HG02885 (cell line): ENCODE measurements at regions not wholly inside any gene's neighbourhood (a gene's known extent, or its start where the extent isn't known, plus 50 kb on each side); places are given as distances from the start of the nearest gene placed in this dataset.

Experiments
- ATAC-seq: cut with Tn5 transposase; IDR thresholded peaks from one replicate; pipeline ENCODE4 v1.9.1; 2021; ENCODE audit warnings: mild to moderate bottlenecking; ENCODE audit not compliant: unreplicated experiment, poor library complexity

GRCh38 chr19:28257396-28257795 lies 955.6 kb downstream of the UQCRFS1 start:
- no peak for ATAC-seq

- ATAC-seq = no peak
Measured at GRCh38 chr19:28247243-28247642, 965.7 kb downstream of the UQCRFS1 start.

GRCh38 chr19:28245937-28246336 lies 967.0 kb downstream of the UQCRFS1 start:
- no peak for ATAC-seq

- ATAC-seq = no peak
Measured at GRCh38 chr19:28244966-28245365, 968.0 kb downstream of the UQCRFS1 start.

- ATAC-seq = no peak
Measured at GRCh38 chr19:28242317-28242927, 970.5 kb downstream of the UQCRFS1 start.

- ATAC-seq = no peak
Measured at GRCh38 chr19:28239270-28239669, 973.7 kb downstream of the UQCRFS1 start.

GRCh38 chr19:28238270-28238820 lies 974.6 kb downstream of the UQCRFS1 start:
- no peak for ATAC-seq

- ATAC-seq = no peak
Measured at GRCh38 chr19:28235606-28236125, 977.3 kb downstream of the UQCRFS1 start.

- no peak for ATAC-seq
Measured at GRCh38 chr19:28234637-28235036, 978.3 kb downstream of the UQCRFS1 start.

- ATAC-seq = no peak
Measured at GRCh38 chr19:28228854-28229253, 984.1 kb downstream of the UQCRFS1 start.

GRCh38 chr19:28224441-28224840 lies 988.5 kb downstream of the UQCRFS1 start:
- ATAC-seq = no peak

- ATAC-seq = no peak
Measured at GRCh38 chr19:28221736-28222135, 991.2 kb downstream of the UQCRFS1 start.

GRCh38 chr19:28218728-28219127 lies 994.2 kb downstream of the UQCRFS1 start:
- ATAC-seq = no peak

GRCh38 chr19:28217022-28217421 lies 995.9 kb downstream of the UQCRFS1 start:
- no peak for ATAC-seq

- ATAC-seq = no peak
Measured at GRCh38 chr19:28213470-28214082, 999.4 kb downstream of the UQCRFS1 start.

GRCh38 chr19:28210886-28211285 lies 1002.1 kb downstream of the UQCRFS1 start:
- ATAC-seq = no peak

- ATAC-seq = no peak
Measured at GRCh38 chr19:28208745-28209144, 1004.2 kb downstream of the UQCRFS1 start.

GRCh38 chr19:28207244-28207643 lies 1005.7 kb downstream of the UQCRFS1 start:
- no peak for ATAC-seq

- no peak for ATAC-seq
Measured at GRCh38 chr19:28201462-28201943, 1011.4 kb downstream of the UQCRFS1 start.

- ATAC-seq = no peak
Measured at GRCh38 chr19:28199323-28199722, 1013.6 kb downstream of the UQCRFS1 start.

- no peak for ATAC-seq
Measured at GRCh38 chr19:28196961-28197360, 1016.0 kb downstream of the UQCRFS1 start.

- no peak for ATAC-seq
Measured at GRCh38 chr19:28196101-28196500, 1016.9 kb downstream of the UQCRFS1 start.
